Stromal cell of bone marrow (primary cell): ENCODE measurements at regions not wholly inside any gene's neighbourhood (a gene's known extent, or its start where the extent isn't known, plus 50 kb on each side); places are given as distances from the start of the nearest gene placed in this dataset.
"Not testable (repeated sequence)": the region's sequence is repeated elsewhere in the genome, so short reads cannot be mapped to it uniquely, and the experiment has no call there.

Experiments
- DNase-seq: peaks from one replicate; pipeline ENCODE4 v3.0.0-alpha.2; 2012; ENCODE audit warnings: low read depth

DNA sequence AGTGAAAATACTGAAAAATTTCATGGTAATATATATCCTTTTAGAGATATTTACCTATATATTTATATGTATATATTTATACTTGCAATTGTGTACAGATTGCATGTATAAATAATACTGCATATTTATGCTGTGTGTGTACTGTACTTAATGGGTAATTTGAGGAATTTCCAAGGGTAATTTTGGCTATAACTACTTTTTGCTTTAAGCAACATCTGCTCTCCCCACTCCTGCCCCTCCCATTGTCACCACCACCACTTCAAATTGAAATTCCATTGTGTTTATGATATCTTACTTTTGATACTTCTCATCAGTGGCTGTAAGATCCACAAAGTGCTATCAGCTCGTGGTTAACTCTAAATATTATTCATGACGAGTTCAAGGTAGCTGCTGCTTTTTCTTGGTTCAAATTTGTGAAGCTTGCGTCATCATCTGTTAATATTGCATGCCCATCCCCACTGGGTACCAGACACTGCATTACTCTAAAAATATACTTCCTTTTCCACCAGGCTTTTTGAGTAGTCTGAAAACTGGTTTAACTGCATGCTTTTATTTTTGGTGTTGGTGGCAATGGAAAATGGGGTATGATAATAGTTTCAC lies 91.7 kb upstream of the MITF start:
- no peak for DNase-seq

DNA sequence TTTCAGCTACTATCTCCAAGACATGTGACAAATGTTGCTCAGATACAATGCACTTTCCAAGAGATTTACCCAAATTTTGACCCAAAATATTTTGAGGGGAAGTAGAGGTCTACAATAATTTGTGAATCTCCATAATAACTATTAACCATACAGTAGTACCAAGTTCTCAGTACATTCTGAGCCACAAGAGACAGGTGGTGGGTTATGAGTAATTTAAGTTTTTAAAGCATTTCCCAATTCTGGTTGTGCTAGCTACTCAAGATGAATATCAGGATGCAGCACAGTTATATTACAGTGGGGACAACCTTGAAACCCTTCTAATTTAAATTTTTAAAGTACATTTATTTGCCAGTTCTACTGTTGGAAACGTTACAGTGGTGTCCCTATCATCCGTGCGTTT lies 92.2 kb upstream of the MITF start:
- no peak for DNase-seq

DNA sequence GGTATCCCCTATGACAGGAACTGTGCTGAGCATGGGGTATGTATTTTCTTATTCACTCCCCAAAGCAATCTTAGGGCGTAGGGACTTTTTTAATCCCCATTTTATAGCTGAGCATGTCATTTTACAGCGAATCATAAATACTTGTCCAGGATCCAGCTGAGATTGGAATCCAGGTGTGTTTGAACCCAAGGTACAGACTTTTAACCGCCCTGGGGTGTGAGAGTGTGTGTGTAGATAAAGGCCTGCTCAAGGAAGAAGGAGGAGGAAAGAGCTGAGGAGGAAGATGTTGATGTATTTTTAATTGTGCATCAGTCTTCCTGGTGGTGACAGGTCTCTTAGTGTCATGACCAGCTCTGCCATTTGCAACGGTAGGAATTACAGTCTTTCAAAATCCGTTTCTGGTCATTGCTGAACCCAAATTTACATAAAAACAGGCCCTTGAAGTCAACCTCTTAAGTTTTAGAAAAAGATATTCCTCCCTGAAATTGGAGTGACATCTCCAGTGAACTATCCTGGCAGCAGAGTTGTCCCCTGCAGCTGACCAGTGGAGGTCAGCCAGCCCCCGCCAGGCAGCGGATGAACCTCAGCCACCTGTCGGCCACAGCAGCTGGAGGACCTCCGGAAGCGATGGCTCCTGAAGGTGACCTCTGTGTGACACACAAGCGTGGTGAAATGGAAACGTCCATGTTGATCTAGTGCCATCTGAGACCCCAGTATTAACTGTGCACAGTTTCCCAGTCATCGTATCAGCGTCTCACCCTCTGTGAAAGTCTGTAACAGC lies 92.8 kb upstream of the MITF start:
- DNase-seq: no peak

- no peak for DNase-seq
Observed at GRCh38 chr3:69642606-69643005, 96.7 kb upstream of the MITF start.

DNA sequence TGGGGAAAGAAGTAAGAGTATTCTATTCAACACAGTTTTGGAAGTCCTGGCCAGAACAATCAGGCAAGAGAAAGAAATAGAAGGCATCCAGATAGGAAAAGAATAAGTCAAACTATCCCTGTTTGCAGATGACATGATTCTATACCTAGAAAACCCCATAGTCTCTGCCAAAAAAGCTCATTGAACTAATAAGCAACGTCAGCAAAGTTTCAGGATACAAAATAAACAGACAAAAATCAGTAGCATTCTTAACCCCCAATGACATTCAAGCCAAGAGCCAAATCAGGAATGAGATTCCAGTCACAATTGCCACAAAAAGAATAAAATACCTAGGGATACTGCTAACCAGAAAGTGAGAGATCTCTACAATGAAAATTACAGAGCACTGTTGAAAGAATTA lies 99.4 kb upstream of the MITF start:
- DNase-seq: no peak

- no peak for DNase-seq
Observed at GRCh38 chr3:69628951-69629350, 110.3 kb upstream of the MITF start.

GRCh38 chr3:69613286-69613685 lies 126.0 kb upstream of the MITF start:
- no peak for DNase-seq

- no peak for DNase-seq
Observed at GRCh38 chr3:69612791-69613190, 126.5 kb upstream of the MITF start.

GRCh38 chr3:69609566-69609965 lies 129.7 kb upstream of the MITF start:
- DNase-seq: not testable (repeated sequence)

- DNase-seq: no peak
Observed at GRCh38 chr3:69607466-69608305, 131.6 kb upstream of the MITF start.

DNA sequence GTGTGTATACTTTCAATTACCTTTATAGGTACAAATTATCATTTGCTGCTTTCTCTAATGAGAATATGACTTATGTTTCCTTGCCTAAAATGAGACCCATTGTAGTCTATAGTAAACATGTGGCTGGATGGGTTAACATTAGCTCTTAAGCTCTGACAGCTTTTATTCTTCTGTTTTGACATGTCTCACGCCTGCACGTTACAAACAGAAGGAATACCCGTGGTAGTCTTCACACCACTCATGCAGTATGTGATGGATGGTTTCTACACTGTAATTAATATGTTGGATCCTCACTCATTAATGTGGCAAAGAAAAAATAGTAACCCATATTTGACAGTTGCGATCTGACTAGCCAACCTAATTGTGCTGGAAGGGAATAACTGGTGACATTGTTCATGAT lies 133.4 kb upstream of the MITF start:
- no peak for DNase-seq

DNA sequence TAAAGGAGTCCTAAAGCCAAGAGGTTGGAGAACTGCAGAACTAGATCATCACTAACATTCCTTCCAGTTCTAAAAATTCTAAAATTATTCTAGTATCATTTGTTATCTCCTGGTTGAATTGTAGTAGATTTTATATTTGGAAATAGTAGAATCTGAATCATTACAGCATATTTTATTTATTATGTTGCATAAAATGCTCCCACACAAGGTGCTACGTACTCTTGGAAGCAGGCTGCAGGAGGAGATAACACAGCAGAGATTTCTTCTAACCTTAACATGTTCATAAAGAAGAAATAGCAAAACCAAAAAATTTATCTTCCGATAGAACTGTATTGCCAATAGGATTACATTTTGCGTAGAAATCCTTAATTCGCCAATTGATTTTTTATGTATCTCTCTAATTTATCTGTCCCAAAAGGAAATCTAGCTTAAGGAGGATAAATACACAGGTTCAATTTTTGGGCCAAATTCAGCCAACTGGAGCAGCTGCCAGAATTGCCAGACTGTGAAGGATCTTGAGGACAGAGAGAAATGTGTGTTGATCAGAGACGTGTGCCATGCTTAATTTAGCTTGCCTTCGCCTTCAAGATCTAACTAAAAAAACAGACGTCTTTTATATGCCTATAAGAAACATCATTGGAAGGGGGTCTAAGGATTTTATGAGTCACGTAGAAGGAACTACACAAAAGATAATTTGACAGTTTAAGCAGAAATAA lies 134.4 kb upstream of the MITF start:
- no peak for DNase-seq

DNA sequence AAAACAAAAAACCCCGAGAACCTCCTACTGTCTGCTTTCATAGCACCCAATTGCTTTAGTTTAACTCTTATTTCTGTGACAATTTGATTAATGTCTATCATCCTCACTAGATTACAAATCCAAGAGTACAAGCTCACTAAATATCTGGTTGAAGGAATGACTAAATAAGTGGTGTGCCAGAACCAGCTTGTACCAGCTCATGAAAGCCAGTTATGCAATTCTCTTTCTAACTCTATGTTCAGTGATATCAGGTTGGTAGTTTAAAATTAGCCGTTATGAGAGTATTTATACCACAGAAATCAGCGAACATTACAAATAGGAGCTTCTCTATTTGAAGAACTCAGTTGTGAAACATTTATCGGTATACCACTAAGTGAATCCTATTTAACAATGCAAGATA lies 137.2 kb upstream of the MITF start:
- no peak for DNase-seq

DNA sequence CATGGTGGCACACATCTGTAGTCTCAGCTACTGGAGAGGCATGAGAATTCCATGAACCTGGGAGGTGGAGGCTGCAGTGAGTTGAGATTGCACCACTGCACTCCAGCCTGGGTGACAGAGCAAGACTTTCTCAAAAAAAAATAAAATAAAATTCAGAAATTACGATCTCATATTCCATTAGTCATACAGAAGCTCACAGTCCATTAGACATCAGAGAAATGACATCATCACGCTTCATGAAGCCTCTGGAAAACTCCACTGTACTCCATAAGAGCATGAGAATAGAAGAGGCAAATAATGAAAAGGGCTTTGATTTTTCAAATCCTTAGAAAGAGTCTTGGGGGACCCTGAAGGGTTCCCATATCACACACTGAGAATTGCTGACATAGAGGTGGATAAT lies 145.0 kb upstream of the MITF start:
- DNase-seq: no peak

- DNase-seq: no peak
Observed at GRCh38 chr3:69591164-69591736, 148.0 kb upstream of the MITF start.

DNA sequence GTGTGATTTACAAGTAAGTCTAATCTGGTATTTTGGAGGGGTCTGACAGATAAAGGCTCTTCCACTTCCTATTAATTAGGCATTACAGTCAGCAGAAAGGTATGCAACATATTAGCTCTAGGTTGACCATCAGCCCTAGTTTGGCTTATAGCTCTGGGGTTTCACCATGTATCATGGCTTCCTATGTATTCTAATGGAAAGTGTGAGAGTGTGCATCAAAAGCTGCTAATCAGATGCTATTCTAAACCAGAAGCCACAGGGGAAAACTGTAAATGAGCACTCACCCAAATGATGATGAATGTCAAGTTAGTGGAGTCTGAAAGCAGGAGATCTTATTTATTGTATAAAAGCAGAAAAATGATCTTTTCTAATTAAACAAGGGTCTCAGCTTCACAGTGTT lies 149.2 kb upstream of the MITF start:
- DNase-seq: no peak

DNA sequence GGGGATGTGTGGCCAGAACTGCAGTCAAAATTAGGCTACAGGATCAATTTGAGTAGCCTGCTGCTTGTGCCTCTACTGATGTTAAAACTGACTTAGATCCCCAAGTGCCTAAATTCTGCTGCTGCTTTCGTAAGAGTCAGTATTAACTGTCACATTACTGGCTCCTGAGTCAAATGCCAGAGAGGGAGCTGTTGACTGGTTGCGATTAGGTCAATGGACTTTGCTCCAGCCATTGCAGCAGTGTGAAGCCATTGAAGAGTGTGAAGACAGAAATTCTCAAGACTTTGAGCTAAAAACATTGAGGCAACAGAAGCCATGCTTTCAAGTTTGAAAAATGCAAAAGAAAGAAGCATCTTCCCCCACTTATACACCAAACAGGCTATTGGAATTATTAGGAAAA lies 151.1 kb upstream of the MITF start:
- DNase-seq: no peak

GRCh38 chr3:69585472-69585871 lies 153.8 kb upstream of the MITF start:
- DNase-seq: no peak

DNA sequence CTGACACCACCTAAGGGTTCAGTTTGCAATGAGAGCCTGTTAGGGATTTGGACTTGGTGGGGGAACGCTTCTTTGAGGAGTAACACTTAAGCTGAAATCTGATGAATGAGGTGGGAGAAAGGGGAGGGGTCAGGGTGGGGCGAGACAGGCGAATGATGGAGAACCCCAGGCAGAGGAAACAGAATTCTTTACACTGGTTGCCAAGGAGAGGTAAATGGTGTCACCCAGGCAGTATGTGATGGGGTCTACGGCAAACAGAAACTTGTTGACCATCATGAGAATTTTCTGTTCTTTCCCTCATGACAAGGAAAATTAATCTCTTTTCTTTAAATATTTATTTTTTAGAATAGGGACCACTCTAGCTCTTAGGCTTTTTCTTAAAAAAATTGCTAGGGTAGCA lies 157.2 kb upstream of the MITF start:
- DNase-seq: no peak

- no peak for DNase-seq
Observed at GRCh38 chr3:69579306-69580041, 159.8 kb upstream of the MITF start.

DNA sequence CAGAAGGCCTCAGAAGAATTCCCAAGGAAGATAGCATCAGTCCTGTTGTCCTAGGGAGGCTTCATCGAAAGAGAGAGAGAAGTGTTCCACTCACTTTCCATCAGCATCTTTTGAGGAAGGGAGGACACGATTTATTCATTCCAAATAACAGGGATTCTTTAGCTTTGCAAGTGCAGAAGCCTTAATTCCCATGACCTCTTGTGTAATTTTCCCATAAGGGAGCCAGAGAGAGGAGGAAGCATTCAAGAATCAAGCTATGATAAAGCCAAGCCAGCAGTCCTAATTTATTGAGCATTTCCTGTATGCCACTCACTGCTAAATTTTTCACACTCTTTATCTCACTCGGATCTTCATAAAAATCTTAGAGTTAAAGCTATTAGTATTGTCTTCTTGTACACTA lies 169.7 kb upstream of the MITF start:
- DNase-seq: no peak
